ENCODE measurements at regions not wholly inside any gene's neighbourhood (a gene's known extent, or its start where the extent isn't known, plus 50 kb on each side); places are given as distances from the start of the nearest gene placed in this dataset.

GRCh38 chr18:37734406-37734805 is 168.8 kb upstream of the CELF4 start:
- TF ChIP-seq CTCF (conservative IDR thresholded peaks at IDR 0.05; ENCODE audit: low read length): no peak
- TF ChIP-seq EZH2phosphoT487 (IDR thresholded peaks at IDR 0.05; ENCODE audit: borderline replicate concordance, low read depth, low read length): no peak
